Thyroid gland (tissue), 4 donors: ENCODE measurements at regions not wholly inside any gene's neighbourhood (a gene's known extent, or its start where the extent isn't known, plus 50 kb on each side); places are given as distances from the start of the nearest gene placed in this dataset.

Experiments used
- POLR2A ChIP-seq, 2 donors: fragments of 450-650 bp; IDR thresholded peaks; one replicate each; pipeline ENCODE4 v1.6.1; 2017; ENCODE audit warnings: antibody characterized with exemption in 2 of 2, mild to moderate bottlenecking in 2 of 2, moderate library complexity in 1 of 2
- TF ChIP-seq, protein P1 (sequence below), 6 experiments: fragments of 200-600 bp in 3 of 6; fragments of 450-650 bp in 3 of 6; sonication (generic) in 3 of 6; IDR thresholded peaks; one replicate each; pipeline ENCODE4 v1.5.1; 2016 to 2019; ENCODE audit warnings: antibody characterized with exemption in 6 of 6, mild to moderate bottlenecking in 2 of 6, inconsistent platforms in 1 of 6, moderate library complexity in 1 of 6

DNA sequence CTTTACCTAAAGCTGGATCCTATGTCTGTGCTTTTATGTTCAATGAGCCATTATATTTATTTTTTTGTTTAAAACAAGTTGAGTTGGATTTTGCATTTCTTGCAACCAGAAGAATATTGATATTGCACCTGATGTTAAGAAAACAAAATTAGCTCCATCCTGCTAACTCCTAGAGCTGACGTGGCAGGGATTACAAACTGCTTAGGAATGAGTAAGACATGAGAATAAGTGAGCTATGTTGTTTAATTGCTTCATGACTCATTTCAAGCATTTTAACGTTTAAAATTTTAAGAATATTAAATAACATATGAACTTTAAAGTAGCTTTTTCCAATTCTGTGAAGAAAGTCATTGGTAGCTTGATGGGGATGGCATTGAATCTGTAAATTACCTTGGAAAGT, 663.5 kb downstream of the EPM2A start:
- TF ChIP-seq, protein P1, sequence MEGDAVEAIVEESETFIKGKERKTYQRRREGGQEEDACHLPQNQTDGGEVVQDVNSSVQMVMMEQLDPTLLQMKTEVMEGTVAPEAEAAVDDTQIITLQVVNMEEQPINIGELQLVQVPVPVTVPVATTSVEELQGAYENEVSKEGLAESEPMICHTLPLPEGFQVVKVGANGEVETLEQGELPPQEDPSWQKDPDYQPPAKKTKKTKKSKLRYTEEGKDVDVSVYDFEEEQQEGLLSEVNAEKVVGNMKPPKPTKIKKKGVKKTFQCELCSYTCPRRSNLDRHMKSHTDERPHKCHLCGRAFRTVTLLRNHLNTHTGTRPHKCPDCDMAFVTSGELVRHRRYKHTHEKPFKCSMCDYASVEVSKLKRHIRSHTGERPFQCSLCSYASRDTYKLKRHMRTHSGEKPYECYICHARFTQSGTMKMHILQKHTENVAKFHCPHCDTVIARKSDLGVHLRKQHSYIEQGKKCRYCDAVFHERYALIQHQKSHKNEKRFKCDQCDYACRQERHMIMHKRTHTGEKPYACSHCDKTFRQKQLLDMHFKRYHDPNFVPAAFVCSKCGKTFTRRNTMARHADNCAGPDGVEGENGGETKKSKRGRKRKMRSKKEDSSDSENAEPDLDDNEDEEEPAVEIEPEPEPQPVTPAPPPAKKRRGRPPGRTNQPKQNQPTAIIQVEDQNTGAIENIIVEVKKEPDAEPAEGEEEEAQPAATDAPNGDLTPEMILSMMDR (IDR thresholded peaks at IDR 0.05) = no peak
- no peak for TF ChIP-seq POLR2A (IDR thresholded peaks at IDR 0.05)
